Mesendoderm (in vitro differentiated cells): ENCODE measurements at regions not wholly inside any gene's neighbourhood (a gene's known extent, or its start where the extent isn't known, plus 50 kb on each side); places are given as distances from the start of the nearest gene placed in this dataset.

Experiments used
- DNase-seq: peaks from one replicate; pipeline ENCODE4 v3.0.0; 2013
- H2AK5ac ChIP-seq: 2 replicates; pipeline ENCODE4 v1.6.1; 2013; ENCODE audit warnings: low read length, inconsistent platforms
- H2BK120ac ChIP-seq: 2 replicates; pipeline ENCODE4 v1.6.1; 2013; ENCODE audit warnings: low read depth, mild to moderate bottlenecking, low read length, moderate library complexity, mixed read lengths
- H2BK15ac ChIP-seq: replicated peaks from 2 replicates; pipeline ENCODE4 v1.6.1; 2013; ENCODE audit warnings: low read depth, mild to moderate bottlenecking, moderate library complexity
- H2BK5ac ChIP-seq: 2 replicates; pipeline ENCODE4 v1.6.1; 2013; ENCODE audit warnings: low read length, inconsistent platforms
- H3K18ac ChIP-seq: 2 replicates; pipeline ENCODE4 v1.6.1; 2013; ENCODE audit warnings: mild to moderate bottlenecking, low read length, mixed read lengths
- H3K23ac ChIP-seq: one replicate; pipeline ENCODE4 v1.6.1; 2013; ENCODE audit warnings: low read length
- H3K27ac ChIP-seq: 2 replicates; pipeline ENCODE4 v1.5.1; 2013; ENCODE audit warnings: low read depth, mild to moderate bottlenecking, inconsistent platforms, low read length, moderate library complexity
- H3K27me3 ChIP-seq: 2 replicates; pipeline ENCODE4 v1.6.1; 2013; ENCODE audit warnings: low read length, control low read depth, mild to moderate bottlenecking, inconsistent platforms; ENCODE audit not compliant: insufficient read depth, poor library complexity
- H3K36me3 ChIP-seq: 2 replicates; pipeline ENCODE4 v1.6.1; 2013; ENCODE audit warnings: low read length, inconsistent platforms; ENCODE audit not compliant: control insufficient read depth, insufficient read depth
- H3K4ac ChIP-seq: one replicate; pipeline ENCODE4 v1.6.1; 2013; ENCODE audit warnings: low read depth, mild to moderate bottlenecking, low read length, moderate library complexity
- H3K4me1 ChIP-seq: 2 replicates; pipeline ENCODE4 v1.6.1; 2013; ENCODE audit warnings: low read depth, low read length, inconsistent platforms; ENCODE audit not compliant: control insufficient read depth
- H3K4me2 ChIP-seq: 2 replicates; pipeline ENCODE4 v1.6.1; 2013; ENCODE audit warnings: low read length
- H3K4me3 ChIP-seq: 2 replicates; pipeline ENCODE4 v1.5.1; 2013; ENCODE audit warnings: mild to moderate bottlenecking, low read length
- H3K56ac ChIP-seq: one replicate; pipeline ENCODE4 v1.6.1; 2013; ENCODE audit warnings: low read length
- H3K79me1 ChIP-seq: 2 replicates; pipeline ENCODE4 v1.6.1; 2013; ENCODE audit warnings: low read length, inconsistent platforms
- H3K79me2 ChIP-seq: 2 replicates; pipeline ENCODE4 v1.6.1; 2013; ENCODE audit warnings: mild to moderate bottlenecking, low read length; ENCODE audit not compliant: control insufficient read depth, insufficient read depth
- H3K9ac ChIP-seq: 2 replicates; pipeline ENCODE4 v1.6.1; 2013; ENCODE audit warnings: low read length, inconsistent platforms
- H4K5ac ChIP-seq: one replicate; pipeline ENCODE4 v1.6.1; 2013; ENCODE audit warnings: low read length
- H4K8ac ChIP-seq: one replicate; pipeline ENCODE4 v1.6.1; 2013; ENCODE audit warnings: low read depth, mild to moderate bottlenecking, control low read depth, low read length, moderate library complexity
- WGBS: extraction: QIAGEN DNeasy Blood & Tissue Kit; methylation state at CpG from one replicate; pipeline ENCODE4 v1.1.7; 2013; ENCODE audit warnings: low lambda C conversion rate, missing lambda C conversion rate; ENCODE audit not compliant: insufficient coverage; ENCODE audit errors: extremely low coverage; 5-methylcytosine and 5-hydroxymethylcytosine counted together

DNA sequence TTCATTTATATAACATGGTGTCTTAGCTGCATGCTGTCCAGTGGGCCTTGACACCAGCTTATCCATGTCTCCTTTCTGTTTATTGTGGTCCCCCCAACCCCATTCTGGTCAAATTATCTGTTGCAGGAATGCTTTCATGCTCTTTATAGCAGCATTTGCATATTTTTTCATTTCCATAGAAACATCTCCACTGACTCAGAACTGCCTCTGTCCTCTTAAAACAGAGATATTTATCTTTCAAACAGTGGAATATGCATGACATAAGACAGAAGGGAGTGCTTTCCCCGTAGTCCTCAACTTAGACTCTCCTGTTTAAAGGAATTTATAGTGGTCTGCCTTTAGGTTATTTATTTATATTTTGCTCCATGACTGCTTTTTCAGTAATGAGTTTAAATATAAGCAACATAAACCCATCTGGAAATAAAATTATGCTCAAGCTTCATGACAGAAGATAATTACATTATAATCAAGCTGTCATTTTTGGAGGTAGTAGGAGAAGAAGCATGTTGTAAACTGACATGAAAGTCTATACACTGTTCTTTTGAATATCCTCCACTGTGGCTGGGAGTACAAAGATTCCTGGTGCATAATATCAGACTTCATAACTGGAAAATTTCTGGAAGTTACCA lies 179.5 kb upstream of the CD96 start:
- no peaks in the 10 kb centered on the region for H3K36me3 ChIP-seq
- no peak overlapping the region for H3K18ac ChIP-seq
- no peaks in the 10 kb centered on the region for H3K79me1 ChIP-seq
- no peak overlapping the region for H3K4ac ChIP-seq
- WGBS, result no CpG with 5 or more reads among the region's 1 CpG
- no peak overlapping the region for H2BK120ac ChIP-seq
- no peak overlapping the region for H4K5ac ChIP-seq
- H3K4me1 ChIP-seq, result no peaks in the 10 kb centered on the region
- H3K23ac ChIP-seq, result no peak overlapping the region
- no peak overlapping the region for H3K4me2 ChIP-seq
- H2AK5ac ChIP-seq, result no peak overlapping the region
- no peak overlapping the region for H3K27ac ChIP-seq
- no peak overlapping the region for H3K56ac ChIP-seq
- no peak overlapping the region for H2BK5ac ChIP-seq
- H2BK15ac ChIP-seq, result no peak overlapping the region
- no peak for DNase-seq
- H4K8ac ChIP-seq, result no peak overlapping the region
- H3K9ac ChIP-seq, result no peak overlapping the region
- no peak overlapping the region for H3K4me3 ChIP-seq
- H3K27me3 ChIP-seq, result no peaks in the 10 kb centered on the region
- no peaks in the 10 kb centered on the region for H3K79me2 ChIP-seq

- Histone ChIP-seq H3K4ac (no peak overlapping the region), H2BK15ac (no peak overlapping the region), H3K4me1 (no peaks in the 10 kb centered on the region), H3K36me3 (no peaks in the 10 kb centered on the region), H3K9ac (no peak overlapping the region), H3K23ac (no peak overlapping the region), H3K27me3 (no peaks in the 10 kb centered on the region), H3K79me1 (no peaks in the 10 kb centered on the region), H2BK120ac (no peak overlapping the region), H3K56ac (no peak overlapping the region), H3K27ac (no peak overlapping the region), H3K79me2 (no peaks in the 10 kb centered on the region), H2BK5ac (no peak overlapping the region), H3K18ac (no peak overlapping the region), H3K4me2 (no peak overlapping the region), H3K4me3 (no peak overlapping the region), H4K8ac (no peak overlapping the region), H4K5ac (no peak overlapping the region), H2AK5ac (no peak overlapping the region)
- no CpG with 5 or more reads among the region's 4 CpGs for WGBS
- no peak for DNase-seq
Observed at GRCh38 chr3:111366515-111366914, 175.5 kb upstream of the CD96 start.

DNA sequence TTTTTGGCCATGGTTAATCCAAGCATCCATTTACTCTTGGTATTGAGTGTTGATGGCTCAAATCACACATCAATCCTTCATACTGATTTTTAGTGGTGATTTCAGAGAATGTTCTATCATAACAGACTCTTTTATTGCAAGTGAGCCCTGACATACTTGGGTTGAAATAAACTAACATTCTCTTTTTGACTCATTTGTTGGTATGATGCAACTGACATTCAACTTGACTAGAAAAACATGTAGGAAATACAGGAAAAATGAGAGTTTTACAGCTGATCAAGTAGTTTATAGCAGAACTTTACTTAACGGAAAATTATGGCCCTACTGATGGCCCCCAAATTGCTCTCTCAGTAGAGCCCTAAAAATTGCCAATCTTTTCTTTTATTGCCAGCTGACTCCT lies 173.9 kb upstream of the CD96 start:
- WGBS, result no CpG with 5 or more reads among the region's 1 CpG

GRCh38 chr3:111369958-111370357 lies 172.0 kb upstream of the CD96 start:
- Histone ChIP-seq H3K23ac (no peak overlapping the region), H3K27ac (no peak overlapping the region), H3K4ac (no peak overlapping the region), H2AK5ac (no peak overlapping the region), H3K18ac (no peak overlapping the region), H3K56ac (no peak overlapping the region), H3K4me3 (no peak overlapping the region), H3K79me2 (no peaks in the 10 kb centered on the region), H3K79me1 (no peaks in the 10 kb centered on the region), H4K8ac (no peak overlapping the region), H2BK5ac (no peak overlapping the region), H3K4me2 (no peak overlapping the region), H3K9ac (no peak overlapping the region), H3K27me3 (no peaks in the 10 kb centered on the region), H3K36me3 (no peaks in the 10 kb centered on the region), H4K5ac (no peak overlapping the region), H2BK15ac (no peak overlapping the region), H3K4me1 (no peaks in the 10 kb centered on the region), H2BK120ac (no peak overlapping the region)
- no peak for DNase-seq

More for the DNA sequence above, 173.9 kb upstream of the CD96 start:
- Histone ChIP-seq H2BK15ac (no peak overlapping the region), H3K23ac (no peak overlapping the region), H2BK120ac (no peak overlapping the region), H4K8ac (no peak overlapping the region), H3K79me2 (no peaks in the 10 kb centered on the region), H3K4me1 (no peaks in the 10 kb centered on the region), H3K36me3 (no peaks in the 10 kb centered on the region), H2BK5ac (no peak overlapping the region), H3K4ac (no peak overlapping the region), H3K9ac (no peak overlapping the region), H2AK5ac (no peak overlapping the region), H3K27ac (no peak overlapping the region), H3K56ac (no peak overlapping the region), H3K18ac (no peak overlapping the region), H4K5ac (no peak overlapping the region), H3K4me3 (no peak overlapping the region), H3K27me3 (no peaks in the 10 kb centered on the region), H3K79me1 (no peaks in the 10 kb centered on the region), H3K4me2 (no peak overlapping the region)
- DNase-seq, result no peak

DNA sequence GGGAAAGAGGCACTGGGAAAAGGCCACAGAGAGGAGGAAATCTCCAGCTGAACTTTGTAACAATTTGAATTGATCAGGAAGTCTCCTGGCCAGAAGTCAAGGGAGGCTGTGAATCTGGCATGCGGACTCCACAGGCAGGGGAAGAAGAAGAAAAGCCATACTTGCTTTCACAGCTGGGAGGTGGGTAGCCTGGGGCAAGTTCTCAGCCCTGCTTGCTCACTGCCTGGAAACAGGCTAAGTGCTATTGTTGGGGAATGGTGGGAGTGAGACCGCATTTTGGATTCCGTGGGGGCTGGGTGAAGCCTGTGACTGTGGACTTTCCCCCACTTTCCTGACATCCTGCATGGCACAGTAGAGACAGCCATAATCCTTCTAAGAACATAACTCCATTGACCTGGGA lies 168.8 kb upstream of the CD96 start:
- H3K4me3 ChIP-seq, result no peak overlapping the region
- no peaks in the 10 kb centered on the region for H3K79me1 ChIP-seq
- H3K9ac ChIP-seq, result no peak overlapping the region
- H3K36me3 ChIP-seq, result no peaks in the 10 kb centered on the region
- H3K18ac ChIP-seq, result no peak overlapping the region
- no peak overlapping the region for H3K4me2 ChIP-seq
- no peaks in the 10 kb centered on the region for H3K27me3 ChIP-seq
- no peak for DNase-seq
- H3K4me1 ChIP-seq, result no peaks in the 10 kb centered on the region
- no peak overlapping the region for H2AK5ac ChIP-seq
- H3K27ac ChIP-seq, result no peak overlapping the region
- H4K8ac ChIP-seq, result no peak overlapping the region
- H2BK120ac ChIP-seq, result no peak overlapping the region
- no peak overlapping the region for H2BK15ac ChIP-seq
- H3K79me2 ChIP-seq, result no peaks in the 10 kb centered on the region
- no peak overlapping the region for H4K5ac ChIP-seq
- no peak overlapping the region for H2BK5ac ChIP-seq
- no peak overlapping the region for H3K4ac ChIP-seq
- H3K56ac ChIP-seq, result no peak overlapping the region
- no CpG with 5 or more reads among the region's 3 CpGs for WGBS
- no peak overlapping the region for H3K23ac ChIP-seq

DNA sequence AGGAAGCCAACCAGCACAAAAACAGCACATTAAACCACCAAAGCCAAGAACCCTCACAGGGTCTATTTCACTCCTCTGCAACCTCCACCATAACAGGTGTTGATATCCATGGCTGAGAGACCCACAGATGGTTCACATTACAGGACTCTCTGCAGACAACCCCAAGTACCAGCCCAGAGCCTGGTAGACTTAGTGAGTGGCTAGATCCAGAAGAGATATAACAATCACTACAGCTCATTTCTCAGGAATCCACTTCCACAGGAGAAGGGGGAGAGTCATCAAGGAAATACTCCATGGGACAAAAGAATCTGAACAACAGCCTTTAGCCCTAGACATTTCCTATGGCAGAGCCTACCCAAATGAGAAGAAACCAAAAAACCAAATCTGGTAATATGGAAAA lies 168.1 kb upstream of the CD96 start:
- Histone ChIP-seq H3K18ac (no peak overlapping the region), H4K5ac (no peak overlapping the region), H3K27me3 (no peaks in the 10 kb centered on the region), H3K36me3 (no peaks in the 10 kb centered on the region), H3K9ac (no peak overlapping the region), H4K8ac (no peak overlapping the region), H3K4ac (no peak overlapping the region), H3K4me3 (no peak overlapping the region), H2BK5ac (no peak overlapping the region), H3K79me1 (no peaks in the 10 kb centered on the region), H3K4me2 (no peak overlapping the region), H3K79me2 (no peaks in the 10 kb centered on the region), H3K27ac (no peak overlapping the region), H2BK120ac (no peak overlapping the region), H3K4me1 (no peaks in the 10 kb centered on the region), H2BK15ac (no peak overlapping the region), H3K23ac (no peak overlapping the region), H3K56ac (no peak overlapping the region), H2AK5ac (no peak overlapping the region)
- DNase-seq, result no peak
